Astrocyte of the cerebellum (primary cell): ENCODE measurements at regions not wholly inside any gene's neighbourhood (a gene's known extent, or its start where the extent isn't known, plus 50 kb on each side); places are given as distances from the start of the nearest gene placed in this dataset.

Experiments
- DNase-seq: peaks from one replicate; pipeline ENCODE4 v3.0.0-alpha.2; 2011; ENCODE audit warnings: low read depth
- H3K4me3 ChIP-seq: 2 replicates; pipeline ENCODE4 v1.5.1; 2011; ENCODE audit warnings: mild to moderate bottlenecking, low read depth, low read length, moderate library complexity
- CTCF ChIP-seq: IDR thresholded peaks from 2 replicates; pipeline ENCODE4 v1.5.1; 2012; ENCODE audit warnings: low read length, low read depth, moderate library complexity, mild to moderate bottlenecking; ENCODE audit errors: missing control alignments
- in situ Hi-C: cut with HindIII; loops from 2 replicates; pipeline ENCODE4 v1.10.0; 2017; ENCODE audit warnings: low sequenced_read_pairs

DNA sequence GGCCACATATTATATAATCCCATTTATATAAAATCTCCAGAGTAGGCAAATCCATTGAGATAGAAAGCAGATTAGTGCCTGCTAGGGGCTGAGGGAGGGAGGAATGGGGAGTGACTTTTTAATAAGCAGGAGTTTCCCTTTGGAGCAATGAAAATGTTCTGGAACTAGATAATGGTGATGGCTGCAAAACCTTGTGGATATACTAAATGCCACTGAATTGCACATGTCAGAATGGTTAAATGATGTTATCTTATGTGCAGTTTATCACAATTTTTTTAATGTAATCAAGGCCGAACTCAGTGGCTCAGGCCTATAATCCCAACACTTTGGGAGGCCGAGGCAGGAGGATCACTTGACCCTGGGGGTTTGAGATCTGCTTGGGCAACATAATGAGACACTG, 145.5 kb upstream of the AUTS2 start:
- in situ Hi-C loops = no loop called here
- TF ChIP-seq CTCF = no peak
- no peak overlapping the region for H3K4me3 ChIP-seq
- DNase-seq = no peak

DNA sequence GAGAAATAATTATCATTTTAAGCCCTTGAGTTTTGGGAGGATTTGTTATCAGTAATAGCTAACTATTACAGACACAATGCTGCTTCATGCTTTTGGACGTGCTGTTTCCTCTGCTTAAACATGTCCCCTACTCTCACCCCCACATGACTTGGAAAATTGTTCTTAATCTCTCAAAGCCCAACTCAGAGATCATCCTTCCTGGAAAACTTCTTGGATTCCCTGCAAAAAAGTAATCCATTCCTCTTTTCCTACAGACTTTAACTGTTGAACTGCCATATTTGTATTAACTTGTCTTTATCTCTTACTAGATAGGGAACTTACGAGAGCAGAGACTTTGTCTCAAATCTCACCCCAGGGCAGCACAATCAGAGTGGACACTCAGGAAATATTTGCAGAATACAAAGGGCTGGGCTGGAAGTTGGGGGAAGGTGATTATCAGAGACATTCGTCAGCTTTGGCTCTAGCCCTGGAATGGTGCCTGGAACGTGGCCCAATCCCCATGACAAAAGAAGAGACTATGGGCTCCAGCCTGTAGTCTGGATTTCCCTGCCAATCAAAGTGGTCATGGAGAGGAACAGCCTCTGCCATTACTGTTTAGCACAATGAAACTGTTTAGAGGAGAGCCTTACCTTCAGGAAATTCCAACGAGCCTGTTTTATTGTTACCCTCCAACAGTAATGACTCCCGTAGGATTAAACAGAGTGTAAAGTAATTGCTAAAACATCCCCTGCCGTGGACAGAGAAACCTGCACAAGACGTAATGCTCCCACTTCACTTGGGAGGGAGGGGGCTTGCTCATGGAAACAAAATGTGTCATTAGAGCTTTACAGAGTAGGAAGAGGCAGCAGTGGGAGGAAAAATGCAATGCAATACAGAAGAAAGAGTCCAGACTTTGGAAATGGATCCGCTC, 140.4 kb upstream of the AUTS2 start:
- in situ Hi-C loops = no loop called here
- no peak for TF ChIP-seq CTCF
- peak; percentile 28 for DNase-seq
- H3K4me3 ChIP-seq = no peak overlapping the region

DNA sequence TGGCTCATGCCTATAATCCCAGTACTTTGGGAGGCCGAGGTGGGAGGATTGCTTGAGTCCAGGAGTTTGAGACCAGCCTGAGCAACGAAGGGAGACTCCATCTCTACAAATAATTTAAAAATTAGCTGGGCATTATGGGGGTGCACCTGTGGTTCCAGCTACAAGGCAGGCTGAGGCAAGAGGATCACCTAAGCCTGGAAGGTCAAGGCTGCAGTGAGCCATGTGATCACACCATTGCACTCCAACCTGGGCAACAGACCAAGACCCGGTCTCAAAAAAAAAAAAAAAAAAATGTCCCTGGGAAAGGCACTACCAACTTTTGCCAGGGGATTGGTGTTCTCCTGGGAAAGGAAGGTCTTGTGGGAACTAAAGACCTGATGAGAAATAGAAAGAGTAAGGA, 134.2 kb upstream of the AUTS2 start:
- H3K4me3 ChIP-seq = no peak overlapping the region
- no peak for TF ChIP-seq CTCF
- in situ Hi-C loops = no loop called here
- no peak for DNase-seq

DNA sequence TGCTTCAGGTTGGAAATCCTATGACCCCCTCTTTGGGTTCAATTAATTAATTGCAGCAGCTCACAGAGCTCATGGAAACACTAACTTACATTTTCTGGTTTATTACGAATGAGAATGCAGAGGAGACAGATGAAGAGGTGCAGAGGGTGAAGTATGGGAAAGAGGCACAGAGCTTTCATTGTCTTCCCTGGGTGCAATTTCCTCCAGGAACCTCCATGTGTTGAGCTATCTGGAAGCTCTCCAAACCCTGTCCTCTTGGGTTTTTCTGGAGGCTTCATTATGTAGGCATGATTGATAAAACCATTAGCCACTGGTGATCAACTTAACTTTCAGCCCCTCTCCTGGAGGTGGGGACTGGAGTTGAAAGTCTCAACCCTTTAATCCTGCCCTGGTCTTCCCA, 133.0 kb upstream of the AUTS2 start:
- TF ChIP-seq CTCF = no peak
- no peak for DNase-seq
- in situ Hi-C loops = no loop called here
- no peak overlapping the region for H3K4me3 ChIP-seq

DNA sequence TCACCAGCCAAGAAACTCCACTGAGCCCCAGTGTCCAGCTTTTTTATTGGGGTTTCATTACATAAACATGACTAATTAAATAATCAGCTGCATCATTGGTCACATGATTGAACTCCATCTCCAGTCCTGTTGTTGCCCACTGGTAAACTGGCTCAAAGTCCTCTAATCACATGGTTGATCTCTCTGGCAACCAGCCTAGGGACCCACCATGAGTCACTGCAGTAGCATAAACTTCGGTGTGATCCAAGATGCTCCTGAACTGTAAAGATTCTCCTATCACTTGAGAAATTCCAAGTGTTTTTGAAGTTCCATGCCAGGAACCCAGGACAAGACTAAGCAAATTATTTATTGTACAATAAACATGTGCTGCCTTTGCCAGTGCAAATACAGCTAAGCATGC, 130.4 kb upstream of the AUTS2 start:
- no peak overlapping the region for H3K4me3 ChIP-seq
- no peak for DNase-seq
- no peak for TF ChIP-seq CTCF
- in situ Hi-C loops = no loop called here

DNA sequence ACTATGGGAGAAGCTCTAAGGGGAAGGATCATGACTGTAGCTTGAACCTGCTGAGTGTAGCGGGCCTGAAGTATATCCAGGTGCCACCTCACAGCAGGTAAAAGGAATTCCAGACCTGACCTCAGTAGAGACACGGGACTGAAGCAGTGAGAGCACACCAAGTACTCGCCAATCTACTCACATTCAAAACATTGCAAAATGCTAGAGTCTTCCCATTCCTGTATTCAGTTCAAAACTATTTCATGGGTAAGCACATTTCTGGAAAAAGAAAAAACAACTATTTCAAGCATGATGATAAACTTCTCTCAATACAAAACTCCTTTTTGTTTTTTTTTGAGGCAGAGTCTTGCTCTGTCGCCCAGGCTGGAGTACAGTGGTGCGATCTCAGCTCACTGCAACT, 121.9 kb upstream of the AUTS2 start:
- in situ Hi-C loops = no loop called here
- no peak for DNase-seq
- TF ChIP-seq CTCF = no peak
- H3K4me3 ChIP-seq = no peak overlapping the region

- in situ Hi-C loops = no loop called here
- no peak for TF ChIP-seq CTCF
- no peak for DNase-seq
- no peak overlapping the region for H3K4me3 ChIP-seq
Measured at GRCh38 chr7:69482676-69483075, 115.6 kb upstream of the AUTS2 start.
